Hindlimb muscle (tissue), 1 donor: ENCODE measurements at regions not wholly inside any gene's neighbourhood (a gene's known extent, or its start where the extent isn't known, plus 50 kb on each side); places are given as distances from the start of the nearest gene placed in this dataset.
A peak's percentile ranks its signal among the peaks of the same experiment; 100 is the strongest.

Experiments used
- DNase-seq: peaks from one replicate; pipeline ENCODE4 v3.0.0-alpha.2; 2013

GRCh38 chr3:55341502-55342031 lies 145.5 kb downstream of the WNT5A start:
- no peak for DNase-seq

GRCh38 chr3:55339819-55340218 lies 147.3 kb downstream of the WNT5A start:
- DNase-seq, result no peak

- DNase-seq, result no peak
These were observed 147.7 kb downstream of the WNT5A start for GRCh38 chr3:55339390-55339789.

GRCh38 chr3:55337641-55338180 lies 149.4 kb downstream of the WNT5A start:
- DNase-seq, result no peak

- no peak for DNase-seq
These were observed 153.2 kb downstream of the WNT5A start for GRCh38 chr3:55333923-55334322.

- no peak for DNase-seq
These were observed 154.1 kb downstream of the WNT5A start for GRCh38 chr3:55333046-55333445.

- no peak for DNase-seq
These were observed 154.9 kb downstream of the WNT5A start for GRCh38 chr3:55332176-55332575.

- DNase-seq, result no peak
These were observed 155.6 kb downstream of the WNT5A start for GRCh38 chr3:55331524-55331923.

GRCh38 chr3:55330756-55331155 lies 156.3 kb downstream of the WNT5A start:
- no peak for DNase-seq

GRCh38 chr3:55330355-55330754 lies 156.8 kb downstream of the WNT5A start:
- no peak for DNase-seq

GRCh38 chr3:55329849-55330248 lies 157.3 kb downstream of the WNT5A start:
- DNase-seq, result no peak

GRCh38 chr3:55327131-55327920 lies 159.8 kb downstream of the WNT5A start:
- DNase-seq, result no peak

GRCh38 chr3:55322638-55323037 lies 164.5 kb downstream of the WNT5A start:
- DNase-seq, result no peak

GRCh38 chr3:55320928-55321327 lies 166.2 kb downstream of the WNT5A start:
- DNase-seq, result no peak

- no peak for DNase-seq
These were observed 171.7 kb downstream of the WNT5A start for GRCh38 chr3:55315396-55315795.

- DNase-seq, result no peak
These were observed 173.4 kb downstream of the WNT5A start for GRCh38 chr3:55313666-55314065.

- no peak for DNase-seq
These were observed 177.8 kb downstream of the WNT5A start for GRCh38 chr3:55309336-55309735.

GRCh38 chr3:55307622-55308021 lies 179.5 kb downstream of the WNT5A start:
- no peak for DNase-seq

GRCh38 chr3:55305696-55306485 lies 181.2 kb downstream of the WNT5A start:
- DNase-seq, result peak; percentile 38

- no peak for DNase-seq
These were observed 186.4 kb downstream of the WNT5A start for GRCh38 chr3:55300701-55301100.

GRCh38 chr3:55297706-55298105 lies 189.4 kb downstream of the WNT5A start:
- DNase-seq, result no peak

GRCh38 chr3:55297245-55297644 lies 189.9 kb downstream of the WNT5A start:
- no peak for DNase-seq

- no peak for DNase-seq
These were observed 190.3 kb downstream of the WNT5A start for GRCh38 chr3:55296791-55297190.
